ENCODE measurements at regions not wholly inside any gene's neighbourhood (a gene's known extent, or its start where the extent isn't known, plus 50 kb on each side); places are given as distances from the start of the nearest gene placed in this dataset.
"Not testable (repeated sequence)": the region's sequence is repeated elsewhere in the genome, so short reads cannot be mapped to it uniquely, and the experiment has no call there.

GRCh38 chr12:28750946-28751685 is 398.0 kb upstream of the FAR2 start:
- Histone ChIP-seq H3K4me1 (no peaks in the 10 kb centered on the region), H3K27ac (no peak overlapping the region), H3K36me3 (no peaks in the 10 kb centered on the region), H3K27me3 (no peaks in the 10 kb centered on the region), H3K4me3 (no peak overlapping the region), H3K9me3 (no peaks in the 10 kb centered on the region)
- ATAC-seq = no peak
- DNase-seq = no peak
- intact Hi-C loops (cut with DNase I) = no loop called here
- 61% methylated on average over 1 of the region's 1 CpG for WGBS (ENCODE audit: insufficient coverage, low coverage, low lambda C conversion rate, missing lambda C conversion rate)
- TF ChIP-seq, protein P1, sequence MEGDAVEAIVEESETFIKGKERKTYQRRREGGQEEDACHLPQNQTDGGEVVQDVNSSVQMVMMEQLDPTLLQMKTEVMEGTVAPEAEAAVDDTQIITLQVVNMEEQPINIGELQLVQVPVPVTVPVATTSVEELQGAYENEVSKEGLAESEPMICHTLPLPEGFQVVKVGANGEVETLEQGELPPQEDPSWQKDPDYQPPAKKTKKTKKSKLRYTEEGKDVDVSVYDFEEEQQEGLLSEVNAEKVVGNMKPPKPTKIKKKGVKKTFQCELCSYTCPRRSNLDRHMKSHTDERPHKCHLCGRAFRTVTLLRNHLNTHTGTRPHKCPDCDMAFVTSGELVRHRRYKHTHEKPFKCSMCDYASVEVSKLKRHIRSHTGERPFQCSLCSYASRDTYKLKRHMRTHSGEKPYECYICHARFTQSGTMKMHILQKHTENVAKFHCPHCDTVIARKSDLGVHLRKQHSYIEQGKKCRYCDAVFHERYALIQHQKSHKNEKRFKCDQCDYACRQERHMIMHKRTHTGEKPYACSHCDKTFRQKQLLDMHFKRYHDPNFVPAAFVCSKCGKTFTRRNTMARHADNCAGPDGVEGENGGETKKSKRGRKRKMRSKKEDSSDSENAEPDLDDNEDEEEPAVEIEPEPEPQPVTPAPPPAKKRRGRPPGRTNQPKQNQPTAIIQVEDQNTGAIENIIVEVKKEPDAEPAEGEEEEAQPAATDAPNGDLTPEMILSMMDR (IDR thresholded peaks at IDR 0.05) = no peak
- no peak for TF ChIP-seq POLR2A (IDR thresholded peaks at IDR 0.05)

GRCh38 chr12:28755027-28755426 is 394.1 kb upstream of the FAR2 start:
- no peak overlapping the region for H3K27ac ChIP-seq
- no peaks in the 10 kb centered on the region for H3K36me3 ChIP-seq
- DNase-seq (no peak), ATAC-seq (no peak)
- H3K4me1 ChIP-seq = no peaks in the 10 kb centered on the region
- WGBS (ENCODE audit: insufficient coverage, low coverage, low lambda C conversion rate, missing lambda C conversion rate) = no CpG with 5 or more reads among the region's 1 CpG
- intact Hi-C loops (cut with DNase I) = no loop called here
- H3K27me3 ChIP-seq = no peaks in the 10 kb centered on the region
- no peak for TF ChIP-seq POLR2A (IDR thresholded peaks at IDR 0.05)
- no peak overlapping the region for H3K4me3 ChIP-seq
- no peaks in the 10 kb centered on the region for H3K9me3 ChIP-seq

GRCh38 chr12:28759333-28759732 is 389.7 kb upstream of the FAR2 start:
- H3K27ac ChIP-seq = no peak overlapping the region
- no peaks in the 10 kb centered on the region for H3K9me3 ChIP-seq
- no peak for DNase-seq
- WGBS (ENCODE audit: insufficient coverage, low coverage, low lambda C conversion rate, missing lambda C conversion rate) = 25% methylated on average over 1 of the region's 1 CpG
- no peaks in the 10 kb centered on the region for H3K27me3 ChIP-seq
- H3K4me3 ChIP-seq = no peak overlapping the region
- ATAC-seq = no peak
- TF ChIP-seq, protein P1 (IDR thresholded peaks at IDR 0.05) = no peak
- TF ChIP-seq POLR2A (IDR thresholded peaks at IDR 0.05) = no peak
- intact Hi-C loops (cut with DNase I) = no loop called here
- H3K36me3 ChIP-seq = no peaks in the 10 kb centered on the region
- H3K4me1 ChIP-seq = no peaks in the 10 kb centered on the region

DNA sequence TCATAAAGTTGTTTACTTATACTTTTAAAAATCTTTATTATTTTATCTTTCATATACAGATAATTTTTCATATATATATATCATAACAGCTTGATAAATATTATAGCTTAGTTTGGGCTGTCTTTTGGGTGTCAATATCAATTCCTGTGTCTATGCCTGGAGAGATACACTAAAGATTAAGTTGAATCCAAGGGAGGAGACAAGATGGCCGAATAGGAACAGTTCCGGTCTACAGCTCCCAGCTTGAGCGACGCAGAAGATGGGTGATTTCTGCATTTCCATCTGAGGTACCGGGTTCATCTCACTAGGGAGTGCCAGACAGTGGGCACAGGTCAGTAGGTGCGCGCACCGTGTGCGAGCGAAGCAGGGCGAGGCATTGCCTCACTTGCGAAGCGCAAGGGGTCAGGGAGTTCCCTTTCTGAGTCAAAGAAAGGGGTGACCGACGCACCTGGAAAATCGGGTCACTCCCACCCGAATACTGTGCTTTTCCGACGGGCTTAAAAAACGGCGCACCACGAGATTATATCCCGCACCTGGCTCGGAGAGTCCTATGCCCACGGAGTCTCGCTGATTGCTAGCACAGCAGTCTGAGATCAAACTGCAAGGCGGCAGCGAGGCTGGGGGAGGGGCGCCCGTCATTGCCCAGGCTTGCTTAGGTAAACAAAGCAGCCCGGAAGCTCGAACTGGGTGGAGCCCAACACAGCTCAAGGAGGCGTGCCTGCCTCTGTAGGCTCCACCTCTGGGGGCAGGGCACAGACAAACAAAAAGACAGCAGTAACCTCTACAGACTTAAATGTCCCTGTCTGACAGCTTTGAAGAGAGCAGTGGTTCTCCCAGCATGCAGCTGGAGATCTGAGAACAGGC is 388.8 kb upstream of the FAR2 start:
- DNase-seq; intact Hi-C loops (cut with DNase I); H3K9me3 ChIP-seq; H3K27me3 ChIP-seq; ATAC-seq; H3K4me1 ChIP-seq; H3K4me3 ChIP-seq; H3K27ac ChIP-seq; H3K36me3 ChIP-seq: not testable (repeated sequence)
- 84% methylated on average over 17 of the region's 33 CpGs for WGBS (ENCODE audit: insufficient coverage, low coverage, low lambda C conversion rate, missing lambda C conversion rate)

DNA sequence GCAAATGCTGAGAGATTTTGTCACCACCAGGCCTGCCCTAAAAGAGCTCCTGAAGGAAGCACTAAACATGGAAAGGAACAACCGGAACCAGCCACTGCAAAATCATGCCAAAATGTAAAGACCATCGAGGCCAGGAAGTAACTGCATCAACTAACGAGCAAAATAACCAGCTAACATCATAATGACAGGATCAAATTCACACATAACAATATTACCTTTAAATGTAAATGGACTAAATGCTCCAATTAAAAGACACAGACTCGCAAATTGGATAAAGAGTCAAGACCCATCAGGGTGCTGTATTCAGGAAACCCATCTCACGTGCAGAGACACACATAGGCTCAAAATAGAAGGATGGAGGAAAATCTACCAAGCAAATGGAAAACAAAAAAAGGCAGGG is 387.2 kb upstream of the FAR2 start:
- H3K36me3 ChIP-seq; H3K9me3 ChIP-seq; intact Hi-C loops (cut with DNase I); H3K27ac ChIP-seq; ATAC-seq; H3K27me3 ChIP-seq; DNase-seq; H3K4me1 ChIP-seq; H3K4me3 ChIP-seq: not testable (repeated sequence)
- 53% methylated on average over 4 of the region's 5 CpGs for WGBS (ENCODE audit: insufficient coverage, low coverage, low lambda C conversion rate, missing lambda C conversion rate)

GRCh38 chr12:28766398-28766797 is 382.7 kb upstream of the FAR2 start:
- Histone ChIP-seq H3K36me3 (no peaks in the 10 kb centered on the region), H3K4me3 (no peak overlapping the region), H3K9me3 (no peaks in the 10 kb centered on the region), H3K27ac (no peak overlapping the region), H3K4me1 (no peaks in the 10 kb centered on the region), H3K27me3 (no peaks in the 10 kb centered on the region)
- 86% methylated on average over 1 of the region's 1 CpG for WGBS (ENCODE audit: insufficient coverage, low coverage, low lambda C conversion rate, missing lambda C conversion rate)
- TF ChIP-seq, protein P1 (IDR thresholded peaks at IDR 0.05) = no peak
- TF ChIP-seq POLR2A (IDR thresholded peaks at IDR 0.05) = no peak
- intact Hi-C loops (cut with DNase I) = no loop called here
- ATAC-seq (no peak), DNase-seq (no peak)

Data from right lobe of liver (tissue), 6 donors.